PC-9 (cell line): ENCODE measurements at regions not wholly inside any gene's neighbourhood (a gene's known extent, or its start where the extent isn't known, plus 50 kb on each side); places are given as distances from the start of the nearest gene placed in this dataset.

Experiments
- BruUV-seq: library from RNA; stranded (reverse); fragments of 400-500 nt; replicated peaks from 2 replicates; lab custom pipeline; 2021; lab: Mats Ljungman, UMichigan
- CTCF ChIA-PET: fragments of 300-600 bp; sonication (Branson Sonifier 250); formaldehyde crosslinking; loops from one replicate; lab custom pipeline; 2022; ENCODE audit warnings: antibody characterized with exemption; lab: Charles Lee
- POLR2A ChIA-PET: fragments of 300-600 bp; sonication (Branson Sonifier 250); formaldehyde crosslinking; loops from one replicate; lab custom pipeline; 2022; ENCODE audit warnings: antibody characterized with exemption; ENCODE audit not compliant: unreplicated experiment; lab: Charles Lee
- DNase-seq, 2 experiments: peaks; one replicate each; pipeline versions ENCODE4 v3.0.0 to v3.0.0-alpha.2; 2015 to 2022; ENCODE audit warnings: mixed read lengths in 1 of 2
- H2AFZ ChIP-seq: fragments of 200-600 bp; sonication (generic); 2 replicates; pipeline ENCODE4 v1.8.1; 2017; ENCODE audit warnings: antibody characterized with exemption
- H3F3A ChIP-seq: fragments of 200-600 bp; sonication (generic); 2 replicates; pipeline ENCODE4 v1.8.1; 2017; ENCODE audit warnings: antibody characterized with exemption, mild to moderate bottlenecking, low read depth; ENCODE audit not compliant: insufficient read depth
- H3K27ac ChIP-seq: fragments of 200-600 bp; sonication (generic); 2 replicates; pipeline ENCODE4 v1.6.1; 2016; ENCODE audit warnings: mixed run types
- H3K27me3 ChIP-seq: fragments of 200-600 bp; sonication (generic); 2 replicates; pipeline ENCODE4 v1.6.1; 2016; ENCODE audit warnings: low read depth, mixed run types; ENCODE audit not compliant: insufficient read depth
- H3K36me3 ChIP-seq: fragments of 200-600 bp; sonication (generic); 2 replicates; pipeline ENCODE4 v1.6.1; 2016; ENCODE audit warnings: low read depth, mixed run types
- H3K4me1 ChIP-seq: fragments of 200-600 bp; sonication (generic); replicated peaks from 2 replicates; pipeline ENCODE4 v1.6.1; 2016; ENCODE audit warnings: mixed run types; ENCODE audit not compliant: insufficient read depth
- H3K4me2 ChIP-seq: fragments of 200-600 bp; sonication (generic); 2 replicates; pipeline ENCODE4 v1.6.1; 2017; ENCODE audit warnings: mixed run types
- H3K4me3 ChIP-seq: fragments of 200-600 bp; sonication (generic); 2 replicates; pipeline ENCODE4 v1.6.1; 2016; ENCODE audit warnings: mixed run types
- H3K79me2 ChIP-seq: fragments of 200-600 bp; sonication (generic); 2 replicates; pipeline ENCODE4 v1.6.1; 2017; ENCODE audit warnings: low read depth, mixed run types
- H3K9me2 ChIP-seq: fragments of 200-600 bp; sonication (generic); 2 replicates; pipeline ENCODE4 v1.8.1; 2017; ENCODE audit warnings: mild to moderate bottlenecking; ENCODE audit not compliant: insufficient read depth
- H3K9me3 ChIP-seq: fragments of 200-600 bp; sonication (generic); 2 replicates; pipeline ENCODE4 v1.8.1; 2016; ENCODE audit warnings: low read depth; ENCODE audit not compliant: insufficient read depth
- H4K20me1 ChIP-seq: fragments of 200-600 bp; sonication (generic); 2 replicates; pipeline ENCODE4 v1.8.1; 2017; ENCODE audit not compliant: insufficient read depth
- EZH2 ChIP-seq: fragments of 200-600 bp; sonication (generic); IDR thresholded peaks from 2 replicates; pipeline ENCODE4 v1.8.0; 2017; ENCODE audit warnings: antibody characterized with exemption, low read depth
- intact Hi-C: fragments of 100-400 bp; cut with micrococcal nuclease; formaldehyde crosslinking; loops from one replicate; pipeline ENCODE4 v1.10.0; 2022; ENCODE audit not compliant: unreplicated experiment
- TF ChIP-seq, protein P1 (sequence below): fragments of 200-600 bp; sonication (generic); conservative IDR thresholded peaks from 2 replicates; pipeline ENCODE4 v1.6.1; 2017; ENCODE audit warnings: mixed run types, antibody characterized with exemption, mild to moderate bottlenecking, moderate library complexity

DNA sequence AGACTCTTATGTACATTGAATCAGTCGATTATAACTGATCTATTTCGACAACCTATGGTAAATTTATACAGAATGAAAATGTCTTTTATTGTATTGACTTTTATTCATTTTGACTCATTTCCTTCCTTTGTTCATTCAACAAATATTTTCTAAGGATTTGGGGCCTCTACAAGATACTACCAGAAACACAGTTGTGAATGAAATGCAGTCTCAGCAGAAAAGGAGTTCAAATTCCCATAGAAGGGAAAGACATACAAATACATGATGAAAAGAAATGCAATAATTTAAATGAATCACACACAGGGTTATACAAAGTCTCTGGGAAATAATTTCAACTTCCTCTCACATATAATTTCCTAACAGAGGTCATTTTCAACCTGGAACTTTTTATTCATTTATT, 134.0 kb upstream of the SEMA3A start:
- BruUV-seq = no TSS peak
- Histone ChIP-seq H3K79me2 (no peaks in the 10 kb centered on the region), H3K36me3 (no peaks in the 10 kb centered on the region), H3K9me2 (no peaks in the 10 kb centered on the region; the same call in 1 of the 2 replicates), H3K9me3 (no peaks in the 10 kb centered on the region), H3K4me1 (no peaks in the 10 kb centered on the region), H3K4me2 (no peak overlapping the region), H3K27ac (no peak overlapping the region), H3K4me3 (no peak overlapping the region), H3K27me3 (no peaks in the 10 kb centered on the region), H3F3A (no peaks in the 10 kb centered on the region), H2AFZ (no peak overlapping the region), H4K20me1 (no peaks in the 10 kb centered on the region)
- intact Hi-C loops = no loop called here
- no peak for DNase-seq
- ChIA-PET CTCF (no interaction called here), POLR2A (interaction anchor here (0.6 kb wide), 1 partner anchor 1310 kb away, joined by 3 read pairs; no protein-coding TSS in a partner anchor)
- TF ChIP-seq, protein P1, sequence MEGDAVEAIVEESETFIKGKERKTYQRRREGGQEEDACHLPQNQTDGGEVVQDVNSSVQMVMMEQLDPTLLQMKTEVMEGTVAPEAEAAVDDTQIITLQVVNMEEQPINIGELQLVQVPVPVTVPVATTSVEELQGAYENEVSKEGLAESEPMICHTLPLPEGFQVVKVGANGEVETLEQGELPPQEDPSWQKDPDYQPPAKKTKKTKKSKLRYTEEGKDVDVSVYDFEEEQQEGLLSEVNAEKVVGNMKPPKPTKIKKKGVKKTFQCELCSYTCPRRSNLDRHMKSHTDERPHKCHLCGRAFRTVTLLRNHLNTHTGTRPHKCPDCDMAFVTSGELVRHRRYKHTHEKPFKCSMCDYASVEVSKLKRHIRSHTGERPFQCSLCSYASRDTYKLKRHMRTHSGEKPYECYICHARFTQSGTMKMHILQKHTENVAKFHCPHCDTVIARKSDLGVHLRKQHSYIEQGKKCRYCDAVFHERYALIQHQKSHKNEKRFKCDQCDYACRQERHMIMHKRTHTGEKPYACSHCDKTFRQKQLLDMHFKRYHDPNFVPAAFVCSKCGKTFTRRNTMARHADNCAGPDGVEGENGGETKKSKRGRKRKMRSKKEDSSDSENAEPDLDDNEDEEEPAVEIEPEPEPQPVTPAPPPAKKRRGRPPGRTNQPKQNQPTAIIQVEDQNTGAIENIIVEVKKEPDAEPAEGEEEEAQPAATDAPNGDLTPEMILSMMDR = no peak
- no peak for TF ChIP-seq EZH2

DNA sequence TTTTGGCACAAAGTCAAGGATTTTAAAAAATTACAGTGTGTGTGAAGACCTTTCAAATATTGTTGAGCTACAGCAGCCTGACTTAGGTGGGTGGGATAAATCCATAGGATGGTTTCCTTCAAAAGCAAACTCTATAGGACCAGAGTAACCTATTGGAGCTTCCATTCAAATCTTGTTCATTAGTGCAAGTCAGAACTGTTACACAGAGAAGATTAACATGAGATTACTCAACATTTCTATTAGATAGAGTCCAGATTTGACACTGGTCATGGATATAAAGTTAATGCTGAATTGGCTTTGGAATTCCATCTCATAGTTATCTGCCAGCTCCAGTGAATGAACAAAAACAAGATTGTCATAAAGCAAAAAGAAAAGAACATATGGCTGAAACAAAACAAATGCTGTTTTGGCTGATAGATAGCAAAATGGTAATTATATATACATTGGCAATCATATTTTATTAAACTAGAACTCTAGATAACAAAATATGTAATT, 129.6 kb upstream of the SEMA3A start:
- H4K20me1 ChIP-seq = no peaks in the 10 kb centered on the region
- H3K36me3 ChIP-seq = no peaks in the 10 kb centered on the region
- ChIA-PET CTCF (no interaction called here), POLR2A (no interaction called here)
- no peak for TF ChIP-seq EZH2
- TF ChIP-seq, protein P1 = no peak
- H3K4me1 ChIP-seq = no peaks in the 10 kb centered on the region
- no peaks in the 10 kb centered on the region for H3K79me2 ChIP-seq
- H3K9me2 ChIP-seq = no peaks in the 10 kb centered on the region
- H3K27ac ChIP-seq = no peak overlapping the region
- BruUV-seq = no TSS peak
- H3F3A ChIP-seq = no peaks in the 10 kb centered on the region
- no peaks in the 10 kb centered on the region for H3K9me3 ChIP-seq
- no peak overlapping the region for H3K4me3 ChIP-seq
- no peak for DNase-seq
- no peak overlapping the region for H3K4me2 ChIP-seq
- H2AFZ ChIP-seq = no peak overlapping the region
- H3K27me3 ChIP-seq = no peaks in the 10 kb centered on the region
- intact Hi-C loops = no loop called here

DNA sequence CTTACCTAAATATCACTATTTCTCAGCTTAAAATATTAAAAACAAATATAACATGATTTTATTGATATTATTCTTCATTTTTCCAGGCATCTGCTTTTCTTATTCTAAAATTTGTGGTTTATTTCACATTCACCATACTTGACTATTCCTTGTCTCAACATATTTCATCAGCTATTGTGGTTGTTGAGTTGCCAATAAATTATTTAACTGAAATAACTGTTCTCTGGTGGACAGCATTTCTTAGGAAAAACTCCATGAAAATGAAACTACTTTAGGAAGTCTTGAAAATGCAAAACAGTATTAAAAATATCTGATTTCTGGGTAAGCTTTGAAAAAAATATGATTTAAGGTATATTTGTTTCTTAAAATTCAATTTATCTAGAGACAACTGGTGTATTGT, 122.9 kb upstream of the SEMA3A start:
- Histone ChIP-seq H3K4me2 (no peak overlapping the region), H4K20me1 (no peaks in the 10 kb centered on the region), H3K27ac (no peak overlapping the region), H3K4me3 (no peak overlapping the region), H3K79me2 (no peaks in the 10 kb centered on the region), H3K9me3 (no peaks in the 10 kb centered on the region), H3K4me1 (no peaks in the 10 kb centered on the region), H3K9me2 (no peaks in the 10 kb centered on the region), H2AFZ (no peak overlapping the region), H3K27me3 (no peaks in the 10 kb centered on the region), H3F3A (no peaks in the 10 kb centered on the region), H3K36me3 (no peaks in the 10 kb centered on the region)
- TF ChIP-seq, protein P1 = no peak
- no peak for TF ChIP-seq EZH2
- BruUV-seq = no TSS peak
- ChIA-PET POLR2A (no interaction called here), CTCF (no interaction called here)
- DNase-seq = no peak
- intact Hi-C loops = no loop called here
